ENCODE measurements at regions not wholly inside any gene's neighbourhood (a gene's known extent, or its start where the extent isn't known, plus 50 kb on each side); places are given as distances from the start of the nearest gene placed in this dataset.

GRCh38 chr2:158011055-158011771, 90.5 kb upstream of the UPP2 start:
- no peak overlapping the region for H3K4me3 ChIP-seq (ENCODE audit: severe bottlenecking)
- peaks cover 14% of the 10 kb centered on the region for H3K4me1 ChIP-seq (ENCODE audit: insufficient read depth, poor library complexity, severe bottlenecking)
- H3K27ac ChIP-seq (ENCODE audit: poor library complexity, severe bottlenecking) = peak overlapping the region; percentile 79
- no peaks in the 10 kb centered on the region for H3K36me3 ChIP-seq (ENCODE audit: low read depth)
- DNase-seq (ENCODE audit: low spot score) (no peak), ATAC-seq (ENCODE audit: low read depth) (peak; percentile 98)
- H3K27me3 ChIP-seq (ENCODE audit: insufficient read depth, poor library complexity, severe bottlenecking) = no peaks in the 10 kb centered on the region
- TF ChIP-seq, protein P1, sequence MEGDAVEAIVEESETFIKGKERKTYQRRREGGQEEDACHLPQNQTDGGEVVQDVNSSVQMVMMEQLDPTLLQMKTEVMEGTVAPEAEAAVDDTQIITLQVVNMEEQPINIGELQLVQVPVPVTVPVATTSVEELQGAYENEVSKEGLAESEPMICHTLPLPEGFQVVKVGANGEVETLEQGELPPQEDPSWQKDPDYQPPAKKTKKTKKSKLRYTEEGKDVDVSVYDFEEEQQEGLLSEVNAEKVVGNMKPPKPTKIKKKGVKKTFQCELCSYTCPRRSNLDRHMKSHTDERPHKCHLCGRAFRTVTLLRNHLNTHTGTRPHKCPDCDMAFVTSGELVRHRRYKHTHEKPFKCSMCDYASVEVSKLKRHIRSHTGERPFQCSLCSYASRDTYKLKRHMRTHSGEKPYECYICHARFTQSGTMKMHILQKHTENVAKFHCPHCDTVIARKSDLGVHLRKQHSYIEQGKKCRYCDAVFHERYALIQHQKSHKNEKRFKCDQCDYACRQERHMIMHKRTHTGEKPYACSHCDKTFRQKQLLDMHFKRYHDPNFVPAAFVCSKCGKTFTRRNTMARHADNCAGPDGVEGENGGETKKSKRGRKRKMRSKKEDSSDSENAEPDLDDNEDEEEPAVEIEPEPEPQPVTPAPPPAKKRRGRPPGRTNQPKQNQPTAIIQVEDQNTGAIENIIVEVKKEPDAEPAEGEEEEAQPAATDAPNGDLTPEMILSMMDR (IDR thresholded peaks at IDR 0.05; ENCODE audit: poor library complexity, severe bottlenecking) = no peak
- H3K9me3 ChIP-seq (ENCODE audit: severe bottlenecking) = no peaks in the 10 kb centered on the region

DNA sequence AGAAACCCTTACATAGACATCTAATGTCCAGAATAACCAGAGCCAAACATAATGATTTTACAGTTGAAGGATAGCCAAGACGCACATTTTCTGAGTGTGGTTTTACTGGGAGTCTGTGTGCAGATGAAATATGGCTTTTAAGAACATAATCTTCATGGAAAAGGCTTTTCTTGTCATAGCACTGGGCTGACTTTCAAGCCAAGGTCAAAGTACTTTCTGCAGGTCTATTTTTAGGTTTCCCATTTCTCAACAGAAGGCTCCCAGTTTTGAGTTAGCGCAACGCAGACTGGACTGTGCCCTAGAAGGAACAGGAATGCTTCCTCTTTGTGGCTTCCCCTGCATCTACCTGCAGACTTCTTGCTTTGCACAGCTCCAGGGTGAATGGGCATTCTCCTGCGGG, 92.3 kb upstream of the UPP2 start:
- TF ChIP-seq, protein P1 (IDR thresholded peaks at IDR 0.05; ENCODE audit: poor library complexity, severe bottlenecking) = no peak
- DNase-seq (ENCODE audit: low spot score) = no peak
- Histone ChIP-seq H3K9me3 (ENCODE audit: severe bottlenecking) (no peaks in the 10 kb centered on the region), H3K4me1 (ENCODE audit: insufficient read depth, poor library complexity, severe bottlenecking) (peaks cover 14% of the 10 kb centered on the region), H3K36me3 (ENCODE audit: low read depth) (no peaks in the 10 kb centered on the region), H3K4me3 (ENCODE audit: severe bottlenecking) (no peak overlapping the region), H3K27ac (ENCODE audit: poor library complexity, severe bottlenecking) (no peak overlapping the region), H3K27me3 (ENCODE audit: insufficient read depth, poor library complexity, severe bottlenecking) (no peaks in the 10 kb centered on the region)
- no peak for ATAC-seq (ENCODE audit: low read depth)

- H3K4me1 ChIP-seq (ENCODE audit: insufficient read depth, poor library complexity, severe bottlenecking) = peaks cover 14% of the 10 kb centered on the region
- no peak for ATAC-seq (ENCODE audit: low read depth)
- H3K9me3 ChIP-seq (ENCODE audit: severe bottlenecking) = no peaks in the 10 kb centered on the region
- H3K27me3 ChIP-seq (ENCODE audit: insufficient read depth, poor library complexity, severe bottlenecking) = no peaks in the 10 kb centered on the region
- H3K4me3 ChIP-seq (ENCODE audit: severe bottlenecking) = no peak overlapping the region
- no peak for DNase-seq (ENCODE audit: low spot score)
- H3K27ac ChIP-seq (ENCODE audit: poor library complexity, severe bottlenecking) = no peak overlapping the region
- H3K36me3 ChIP-seq (ENCODE audit: low read depth) = no peaks in the 10 kb centered on the region
- TF ChIP-seq, protein P1 (IDR thresholded peaks at IDR 0.05; ENCODE audit: poor library complexity, severe bottlenecking) = no peak
These were observed 94.5 kb upstream of the UPP2 start for GRCh38 chr2:158006961-158007719.

DNA sequence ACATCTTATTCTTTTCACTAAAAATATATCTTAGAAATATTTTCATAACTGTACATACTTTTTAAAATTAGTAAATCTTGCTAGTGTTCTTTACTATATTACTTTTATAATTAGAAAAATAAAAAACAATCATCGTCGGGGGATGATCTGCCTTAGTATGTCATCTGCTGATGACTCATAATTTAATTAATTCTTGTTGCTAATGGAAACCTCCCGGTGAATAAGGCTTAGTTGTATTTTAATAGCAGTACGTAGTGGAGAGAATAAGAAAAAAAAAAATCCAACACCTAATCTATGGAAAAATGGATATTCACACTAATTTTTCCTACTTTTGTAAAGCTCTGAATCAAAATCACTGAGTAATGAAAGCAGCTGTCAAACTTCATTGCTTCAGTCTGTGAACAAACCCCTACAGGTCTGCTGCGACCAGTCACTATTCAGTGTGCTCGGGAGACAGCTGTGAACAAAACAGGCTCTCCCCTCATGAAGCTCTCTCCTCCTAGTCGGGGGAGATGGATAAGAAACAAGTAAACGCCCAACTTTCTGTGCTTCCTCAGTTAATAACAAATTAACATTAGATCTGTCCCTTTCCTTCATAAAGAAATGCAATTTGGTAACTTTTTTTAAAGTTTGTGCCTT, 97.4 kb upstream of the UPP2 start:
- TF ChIP-seq, protein P1 (IDR thresholded peaks at IDR 0.05; ENCODE audit: poor library complexity, severe bottlenecking) = no peak
- no peak for DNase-seq (ENCODE audit: low spot score)

More for the DNA sequence above, 97.4 kb upstream of the UPP2 start:
- no peaks in the 10 kb centered on the region for H3K4me1 ChIP-seq (ENCODE audit: insufficient read depth, poor library complexity, severe bottlenecking)
- peak; percentile 59; the same call in 2 of the 3 replicates for ATAC-seq (ENCODE audit: low read depth)
- no peaks in the 10 kb centered on the region for H3K27me3 ChIP-seq (ENCODE audit: insufficient read depth, poor library complexity, severe bottlenecking)
- H3K27ac ChIP-seq (ENCODE audit: poor library complexity, severe bottlenecking) = no peak overlapping the region
- H3K4me3 ChIP-seq (ENCODE audit: severe bottlenecking) = no peak overlapping the region
- H3K9me3 ChIP-seq (ENCODE audit: severe bottlenecking) = no peaks in the 10 kb centered on the region
- no peaks in the 10 kb centered on the region for H3K36me3 ChIP-seq (ENCODE audit: low read depth)
